Activated naive CD8-positive, alpha-beta T cell treated with anti-CD3 and anti-CD28 coated beads, Interleukin-2, amount 10 ng/mL, durations not matched to agents 7 days and 5 days (primary cell): ENCODE measurements at regions not wholly inside any gene's neighbourhood (a gene's known extent, or its start where the extent isn't known, plus 50 kb on each side); places are given as distances from the start of the nearest gene placed in this dataset.

Source experiments
- ATAC-seq: fragments of 150-1000 bp; cut with Tn5 transposase; one replicate; pipeline ENCODE4 v1.10.0; 2021; ENCODE audit warnings: low read depth, moderate library complexity
- POLR2A ChIA-PET: fragments of 350-600 bp; sonication (Branson Sonifier 250); formaldehyde crosslinking; loops from one replicate; lab custom pipeline; 2021; ENCODE audit warnings: antibody characterized with exemption; lab: Charles Lee
- DNase-seq: peaks from one replicate; pipeline ENCODE4 v3.0.0; 2021
- H3K27ac Mint-ChIP-seq: one replicate; pipeline ENCODE4 v1.8.0; 2022; ENCODE audit warnings: mild to moderate bottlenecking, mixed read lengths
- H3K27me3 Mint-ChIP-seq: one replicate; pipeline ENCODE4 v1.8.0; 2022; ENCODE audit warnings: mild to moderate bottlenecking, moderate library complexity, mixed read lengths
- H3K36me3 Mint-ChIP-seq: one replicate; pipeline ENCODE4 v1.8.0; 2021; ENCODE audit warnings: mild to moderate bottlenecking, mixed read lengths
- H3K4me1 Mint-ChIP-seq: one replicate; pipeline ENCODE4 v1.8.0; 2021; ENCODE audit warnings: mixed read lengths
- H3K4me3 Mint-ChIP-seq: one replicate; pipeline ENCODE4 v1.8.0; 2022; ENCODE audit warnings: mild to moderate bottlenecking, moderate library complexity, mixed read lengths
- H3K9me3 Mint-ChIP-seq: one replicate; pipeline ENCODE4 v1.8.0; 2021; ENCODE audit warnings: mixed read lengths

- Mint-ChIP-seq H3K36me3 (peaks cover 1% of the 10 kb centered on the region), H3K27ac (no peak overlapping the region), H3K4me3 (no peak overlapping the region), H3K4me1 (peaks cover 2% of the 10 kb centered on the region), H3K27me3 (peaks cover 10% of the 10 kb centered on the region), H3K9me3 (peaks cover 1% of the 10 kb centered on the region)
- no peak for ATAC-seq
- POLR2A ChIA-PET = interaction anchor here (0.5 kb wide), 1 partner anchor 356 kb away, joined by 3 read pairs; no protein-coding TSS in a partner anchor
- DNase-seq = no peak
These were observed 100.7 kb upstream of the STK39 start for GRCh38 chr2:168348076-168348475.

GRCh38 chr2:168350380-168350779, 103.0 kb upstream of the STK39 start:
- H3K9me3 Mint-ChIP-seq = peaks cover 7% of the 10 kb centered on the region

GRCh38 chr2:168353251-168353650, 102.8 kb upstream of the CERS6 start:
- H3K9me3 Mint-ChIP-seq = peaks cover 7% of the 10 kb centered on the region
- no peak for DNase-seq
- H3K4me1 Mint-ChIP-seq = peaks cover 17% of the 10 kb centered on the region
- no peak overlapping the region for H3K27ac Mint-ChIP-seq
- POLR2A ChIA-PET = no interaction called here
- H3K36me3 Mint-ChIP-seq = peaks cover 6% of the 10 kb centered on the region
- ATAC-seq = no peak
- no peaks in the 10 kb centered on the region for H3K27me3 Mint-ChIP-seq
- no peak overlapping the region for H3K4me3 Mint-ChIP-seq

More at GRCh38 chr2:168350380-168350779, 103.0 kb upstream of the STK39 start:
- no peak overlapping the region for H3K27ac Mint-ChIP-seq
- H3K4me3 Mint-ChIP-seq = no peak overlapping the region
- H3K36me3 Mint-ChIP-seq = peaks cover 6% of the 10 kb centered on the region
- DNase-seq = no peak
- no peak for ATAC-seq
- peaks cover 13% of the 10 kb centered on the region for H3K4me1 Mint-ChIP-seq
- POLR2A ChIA-PET = no interaction called here
- peaks cover 3% of the 10 kb centered on the region for H3K27me3 Mint-ChIP-seq

GRCh38 chr2:168354499-168354898, 101.6 kb upstream of the CERS6 start:
- Mint-ChIP-seq H3K9me3 (peaks cover 7% of the 10 kb centered on the region), H3K4me1 (peaks cover 27% of the 10 kb centered on the region), H3K36me3 (peaks cover 10% of the 10 kb centered on the region), H3K4me3 (no peak overlapping the region), H3K27me3 (no peaks in the 10 kb centered on the region), H3K27ac (no peak overlapping the region)
- POLR2A ChIA-PET = no interaction called here
- DNase-seq (no peak), ATAC-seq (no peak)

GRCh38 chr2:168355121-168355520, 101.0 kb upstream of the CERS6 start:
- Mint-ChIP-seq H3K27me3 (no peaks in the 10 kb centered on the region), H3K4me1 (peaks cover 27% of the 10 kb centered on the region), H3K4me3 (no peak overlapping the region), H3K27ac (no peak overlapping the region), H3K36me3 (peaks cover 10% of the 10 kb centered on the region), H3K9me3 (peaks cover 7% of the 10 kb centered on the region)
- POLR2A ChIA-PET = no interaction called here
- DNase-seq = no peak
- ATAC-seq = no peak

GRCh38 chr2:168355779-168356476, 100.1 kb upstream of the CERS6 start:
- ATAC-seq (no peak), DNase-seq (no peak)
- H3K36me3 Mint-ChIP-seq = peaks cover 10% of the 10 kb centered on the region
- H3K27ac Mint-ChIP-seq = no peak overlapping the region
- peaks cover 7% of the 10 kb centered on the region for H3K9me3 Mint-ChIP-seq
- H3K4me3 Mint-ChIP-seq = no peak overlapping the region
- H3K27me3 Mint-ChIP-seq = no peaks in the 10 kb centered on the region
- POLR2A ChIA-PET = no interaction called here
- peaks cover 27% of the 10 kb centered on the region for H3K4me1 Mint-ChIP-seq

- DNase-seq = no peak
- no peak overlapping the region for H3K4me3 Mint-ChIP-seq
- H3K36me3 Mint-ChIP-seq = peaks cover 10% of the 10 kb centered on the region
- H3K27ac Mint-ChIP-seq = no peak overlapping the region
- ATAC-seq = no peak
- no peaks in the 10 kb centered on the region for H3K27me3 Mint-ChIP-seq
- peaks cover 7% of the 10 kb centered on the region for H3K9me3 Mint-ChIP-seq
- POLR2A ChIA-PET = no interaction called here
- peaks cover 27% of the 10 kb centered on the region for H3K4me1 Mint-ChIP-seq
These were observed 99.6 kb upstream of the CERS6 start for GRCh38 chr2:168356477-168356835.

GRCh38 chr2:168357797-168358472, 98.1 kb upstream of the CERS6 start:
- POLR2A ChIA-PET = no interaction called here
- ATAC-seq = no peak
- H3K27ac Mint-ChIP-seq = peak overlapping the region; percentile 56
- DNase-seq = no peak
- H3K27me3 Mint-ChIP-seq = no peaks in the 10 kb centered on the region
- peaks cover 27% of the 10 kb centered on the region for H3K4me1 Mint-ChIP-seq
- peak overlapping the region; percentile 31 for H3K4me3 Mint-ChIP-seq
- peaks cover 9% of the 10 kb centered on the region for H3K9me3 Mint-ChIP-seq
- H3K36me3 Mint-ChIP-seq = peaks cover 11% of the 10 kb centered on the region

GRCh38 chr2:168359082-168359481, 97.0 kb upstream of the CERS6 start:
- peak overlapping the region; percentile 15 for H3K27ac Mint-ChIP-seq
- H3K9me3 Mint-ChIP-seq = peaks cover 2% of the 10 kb centered on the region
- DNase-seq (no peak), ATAC-seq (no peak)
- peaks cover 5% of the 10 kb centered on the region for H3K36me3 Mint-ChIP-seq
- POLR2A ChIA-PET = no interaction called here
- H3K27me3 Mint-ChIP-seq = no peaks in the 10 kb centered on the region
- H3K4me1 Mint-ChIP-seq = peaks cover 26% of the 10 kb centered on the region
- peak overlapping the region; percentile 53 for H3K4me3 Mint-ChIP-seq

GRCh38 chr2:168363347-168364092, 92.6 kb upstream of the CERS6 start:
- H3K4me1 Mint-ChIP-seq = peaks cover 8% of the 10 kb centered on the region
- H3K36me3 Mint-ChIP-seq = peaks cover 5% of the 10 kb centered on the region
- H3K4me3 Mint-ChIP-seq = no peak overlapping the region
- POLR2A ChIA-PET = no interaction called here
- H3K9me3 Mint-ChIP-seq = peaks cover 2% of the 10 kb centered on the region
- H3K27me3 Mint-ChIP-seq = no peaks in the 10 kb centered on the region
- DNase-seq = no peak
- ATAC-seq = no peak
- no peak overlapping the region for H3K27ac Mint-ChIP-seq

- H3K4me1 Mint-ChIP-seq = no peaks in the 10 kb centered on the region
- H3K27me3 Mint-ChIP-seq = no peaks in the 10 kb centered on the region
- ATAC-seq (no peak), DNase-seq (no peak)
- H3K27ac Mint-ChIP-seq = no peak overlapping the region
- H3K9me3 Mint-ChIP-seq = peaks cover 2% of the 10 kb centered on the region
- no peak overlapping the region for H3K4me3 Mint-ChIP-seq
- H3K36me3 Mint-ChIP-seq = peaks cover 2% of the 10 kb centered on the region
- POLR2A ChIA-PET = no interaction called here
These were observed 90.9 kb upstream of the CERS6 start for GRCh38 chr2:168365094-168365621.

GRCh38 chr2:168369031-168369430, 87.0 kb upstream of the CERS6 start:
- H3K27ac Mint-ChIP-seq = no peak overlapping the region
- H3K4me3 Mint-ChIP-seq = no peak overlapping the region
- H3K36me3 Mint-ChIP-seq = peaks cover 9% of the 10 kb centered on the region
- POLR2A ChIA-PET = no interaction called here
- peaks cover 7% of the 10 kb centered on the region for H3K9me3 Mint-ChIP-seq
- H3K27me3 Mint-ChIP-seq = no peaks in the 10 kb centered on the region
- H3K4me1 Mint-ChIP-seq = peaks cover 10% of the 10 kb centered on the region
- no peak for ATAC-seq
- no peak for DNase-seq

GRCh38 chr2:168371273-168372019, 84.6 kb upstream of the CERS6 start:
- POLR2A ChIA-PET = interaction anchor here (0.6 kb wide), 1 partner anchor 731 kb away, joined by 4 read pairs; no protein-coding TSS in a partner anchor
- Mint-ChIP-seq H3K27ac (no peak overlapping the region), H3K9me3 (peaks cover 7% of the 10 kb centered on the region), H3K36me3 (peaks cover 9% of the 10 kb centered on the region), H3K27me3 (no peaks in the 10 kb centered on the region), H3K4me1 (peaks cover 10% of the 10 kb centered on the region), H3K4me3 (no peak overlapping the region)
- ATAC-seq (peak; percentile 67), DNase-seq (no peak)
